ENCODE measurements at regions not wholly inside any gene's neighbourhood (a gene's known extent, or its start where the extent isn't known, plus 50 kb on each side); places are given as distances from the start of the nearest gene placed in this dataset.

DNA sequence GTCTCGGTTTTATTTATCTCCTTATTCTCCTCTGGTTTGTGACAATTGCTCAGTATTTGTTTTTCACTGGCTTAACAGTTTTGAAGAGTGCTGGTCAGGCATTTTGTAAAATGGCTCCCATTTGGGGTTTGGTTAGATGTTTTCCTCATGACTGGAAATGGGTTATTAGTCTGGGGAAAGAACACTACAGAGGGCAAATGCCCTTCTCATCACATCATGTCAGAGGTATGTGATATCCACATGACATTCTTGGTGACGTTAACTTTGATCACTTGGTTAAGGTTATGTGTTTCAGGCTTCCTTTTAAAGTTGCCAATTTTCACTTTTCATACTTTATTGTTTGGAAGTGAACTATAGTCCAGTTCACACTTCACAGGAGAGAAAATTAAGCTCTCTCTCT, 74.8 kb upstream of the KLHL1 start:
- Histone ChIP-seq H3K9me3 (no peaks in the 10 kb centered on the region), H3K27ac (no peak overlapping the region), H3K27me3 (no peaks in the 10 kb centered on the region), H3K36me3 (no peaks in the 10 kb centered on the region), H3K4me3 (no peak overlapping the region), H3K4me1 (no peaks in the 10 kb centered on the region)
- DNase-seq, result no peak
- intact Hi-C loops (cut with DNase I), result no loop called here
- no peak for TF ChIP-seq EP300 (IDR thresholded peaks at IDR 0.05)
- TF ChIP-seq POLR2AphosphoS5 (IDR thresholded peaks at IDR 0.05), result no peak
- TF ChIP-seq, protein P1, sequence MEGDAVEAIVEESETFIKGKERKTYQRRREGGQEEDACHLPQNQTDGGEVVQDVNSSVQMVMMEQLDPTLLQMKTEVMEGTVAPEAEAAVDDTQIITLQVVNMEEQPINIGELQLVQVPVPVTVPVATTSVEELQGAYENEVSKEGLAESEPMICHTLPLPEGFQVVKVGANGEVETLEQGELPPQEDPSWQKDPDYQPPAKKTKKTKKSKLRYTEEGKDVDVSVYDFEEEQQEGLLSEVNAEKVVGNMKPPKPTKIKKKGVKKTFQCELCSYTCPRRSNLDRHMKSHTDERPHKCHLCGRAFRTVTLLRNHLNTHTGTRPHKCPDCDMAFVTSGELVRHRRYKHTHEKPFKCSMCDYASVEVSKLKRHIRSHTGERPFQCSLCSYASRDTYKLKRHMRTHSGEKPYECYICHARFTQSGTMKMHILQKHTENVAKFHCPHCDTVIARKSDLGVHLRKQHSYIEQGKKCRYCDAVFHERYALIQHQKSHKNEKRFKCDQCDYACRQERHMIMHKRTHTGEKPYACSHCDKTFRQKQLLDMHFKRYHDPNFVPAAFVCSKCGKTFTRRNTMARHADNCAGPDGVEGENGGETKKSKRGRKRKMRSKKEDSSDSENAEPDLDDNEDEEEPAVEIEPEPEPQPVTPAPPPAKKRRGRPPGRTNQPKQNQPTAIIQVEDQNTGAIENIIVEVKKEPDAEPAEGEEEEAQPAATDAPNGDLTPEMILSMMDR (IDR thresholded peaks at IDR 0.05), result no peak
- no peak for TF ChIP-seq POLR2A (IDR thresholded peaks at IDR 0.05)
- whole genome bisulfite sequencing, 2 donors, result 41 to 75% methylated on average over 2 of the region's 2 CpGs

Small RNAs in the stretch of these regions (small RNA-seq; reads per million reads assigned to genes)
- 0 reads per million in 3 donors for gene AL445264.1
- 0 reads per million in 3 donors for gene RNU6-54P

Data from sigmoid colon (tissue), 6 donors.